Neural crest cell (in vitro differentiated cells): ENCODE measurements at regions not wholly inside any gene's neighbourhood (a gene's known extent, or its start where the extent isn't known, plus 50 kb on each side); places are given as distances from the start of the nearest gene placed in this dataset.

ENCODE experiments used
- DNase-seq: peaks from one replicate; pipeline ENCODE4 v3.0.0; 2021; ENCODE audit warnings: low read depth, mixed read lengths, low spot score
- H3K27ac Mint-ChIP-seq: one replicate; pipeline ENCODE4 v1.8.0; 2021; ENCODE audit warnings: mild to moderate bottlenecking, mixed read lengths; ENCODE audit not compliant: unreplicated experiment
- H3K27me3 Mint-ChIP-seq: 2 replicates; pipeline ENCODE4 v1.8.0; 2021; ENCODE audit warnings: low read depth, mild to moderate bottlenecking, mixed read lengths
- H3K36me3 Mint-ChIP-seq: 2 replicates; pipeline ENCODE4 v1.8.0; 2021; ENCODE audit warnings: low read depth, mild to moderate bottlenecking, mixed read lengths
- H3K4me1 Mint-ChIP-seq: 2 replicates; pipeline ENCODE4 v1.8.0; 2021; ENCODE audit warnings: mixed read lengths
- H3K4me3 Mint-ChIP-seq: one replicate; pipeline ENCODE4 v1.8.0; 2021; ENCODE audit warnings: mild to moderate bottlenecking, mixed read lengths
- H3K9me3 Mint-ChIP-seq: 2 replicates; pipeline ENCODE4 v1.8.0; 2021; ENCODE audit warnings: mixed read lengths
- CTCF ChIP-seq: fragments of 200-600 bp; sonication (generic); conservative IDR thresholded peaks from 2 replicates; pipeline ENCODE4 v1.5.0; 2021; ENCODE audit warnings: antibody characterized with exemption, mild to moderate bottlenecking

- no peaks in the 10 kb centered on the region for H3K4me1 Mint-ChIP-seq
These were observed 1542.6 kb downstream of the PLA2G4A start for GRCh38 chr1:188371295-188371806.

GRCh38 chr1:188372821-188373220 is 1544.1 kb downstream of the PLA2G4A start:
- Mint-ChIP-seq H3K27ac (no peak overlapping the region), H3K36me3 (no peaks in the 10 kb centered on the region), H3K4me3 (no peak overlapping the region), H3K4me1 (no peaks in the 10 kb centered on the region), H3K9me3 (peaks cover 3% of the 10 kb centered on the region), H3K27me3 (no peaks in the 10 kb centered on the region)
- TF ChIP-seq CTCF = no peak
- no peak for DNase-seq

More at GRCh38 chr1:188371295-188371806, 1542.6 kb downstream of the PLA2G4A start:
- no peak for DNase-seq
- TF ChIP-seq CTCF = no peak
- H3K27ac Mint-ChIP-seq = no peak overlapping the region
- H3K36me3 Mint-ChIP-seq = no peaks in the 10 kb centered on the region
- H3K27me3 Mint-ChIP-seq = no peaks in the 10 kb centered on the region
- H3K4me3 Mint-ChIP-seq = no peak overlapping the region
- peaks cover 3% of the 10 kb centered on the region for H3K9me3 Mint-ChIP-seq

- Mint-ChIP-seq H3K9me3 (peaks cover 2% of the 10 kb centered on the region), H3K27me3 (no peaks in the 10 kb centered on the region), H3K36me3 (no peaks in the 10 kb centered on the region)
These were observed 1554.1 kb downstream of the PLA2G4A start for GRCh38 chr1:188382851-188383250.

GRCh38 chr1:188386161-188386560 is 1557.4 kb downstream of the PLA2G4A start:
- Mint-ChIP-seq H3K27ac (no peak overlapping the region), H3K27me3 (no peaks in the 10 kb centered on the region), H3K9me3 (peaks cover 2% of the 10 kb centered on the region), H3K4me1 (no peaks in the 10 kb centered on the region), H3K36me3 (no peaks in the 10 kb centered on the region), H3K4me3 (no peak overlapping the region)
- TF ChIP-seq CTCF = no peak
- no peak for DNase-seq

More at GRCh38 chr1:188382851-188383250, 1554.1 kb downstream of the PLA2G4A start:
- TF ChIP-seq CTCF = no peak
- no peak overlapping the region for H3K4me3 Mint-ChIP-seq
- no peak for DNase-seq
- no peaks in the 10 kb centered on the region for H3K4me1 Mint-ChIP-seq
- H3K27ac Mint-ChIP-seq = no peak overlapping the region

- Mint-ChIP-seq H3K4me1 (no peaks in the 10 kb centered on the region), H3K36me3 (no peaks in the 10 kb centered on the region), H3K4me3 (no peak overlapping the region), H3K27ac (no peak overlapping the region), H3K27me3 (no peaks in the 10 kb centered on the region), H3K9me3 (peaks cover 2% of the 10 kb centered on the region)
- DNase-seq = no peak
- no peak for TF ChIP-seq CTCF
These were observed 1557.9 kb downstream of the PLA2G4A start for GRCh38 chr1:188386666-188387065.
